H1 (cell line): ENCODE measurements at regions not wholly inside any gene's neighbourhood (a gene's known extent, or its start where the extent isn't known, plus 50 kb on each side); places are given as distances from the start of the nearest gene placed in this dataset.

Experiments used
- CTCF ChIA-PET: fragments of 300-600 bp; sonication (Branson Sonifier 250); formaldehyde crosslinking; loops from one replicate; lab custom pipeline; 2021; ENCODE audit not compliant: partially characterized antibody; lab: Charles Lee
- POLR2A ChIA-PET: fragments of 300-600 bp; sonication (Branson Sonifier 250); formaldehyde crosslinking; loops from one replicate; lab custom pipeline; 2021; ENCODE audit warnings: inconsistent platforms; ENCODE audit not compliant: partially characterized antibody; lab: Charles Lee
- DNase-seq, 2 experiments: peaks; one replicate each; pipeline versions ENCODE4 v3.0.0 to v3.0.0-alpha.2; 2010 to 2022; ENCODE audit warnings: low spot score in 2 of 2, low read depth in 1 of 2, mixed read lengths in 1 of 2
- FAIRE-seq: peaks from 2 replicates; lab custom pipeline; 2011; peaks lifted over from hg19 to GRCh38; lab: Jason Lieb, UNC
- H2AFZ ChIP-seq: 2 replicates; pipeline ENCODE4 v1.8.1; 2012; ENCODE audit warnings: low read length, inconsistent platforms
- H2AK5ac ChIP-seq: 2 replicates; pipeline ENCODE4 v1.6.1; 2013; ENCODE audit warnings: low read depth, low read length
- H2BK120ac ChIP-seq: replicated peaks from 2 replicates; pipeline ENCODE3; 2013; ENCODE audit warnings: low read depth, low read length, inconsistent platforms
- H2BK12ac ChIP-seq: 2 replicates; pipeline ENCODE4 v1.6.1; 2013; ENCODE audit warnings: low read depth, low read length
- H2BK15ac ChIP-seq: 2 replicates; pipeline ENCODE4 v1.6.1; 2013; ENCODE audit warnings: low read length
- H2BK20ac ChIP-seq: 2 replicates; pipeline ENCODE4 v1.6.1; 2013; ENCODE audit warnings: low read length
- H2BK5ac ChIP-seq: 2 replicates; pipeline ENCODE4 v1.6.1; 2013; ENCODE audit warnings: low read depth, low read length
- H3K14ac ChIP-seq: 2 replicates; pipeline ENCODE4 v1.6.1; 2013; ENCODE audit warnings: inconsistent platforms; ENCODE audit not compliant: insufficient read length
- H3K18ac ChIP-seq: 2 replicates; pipeline ENCODE4 v1.6.1; 2013; ENCODE audit warnings: low read length; ENCODE audit errors: extremely low read depth
- H3K23ac ChIP-seq: 2 replicates; pipeline ENCODE4 v1.6.1; 2013; ENCODE audit warnings: inconsistent platforms; ENCODE audit not compliant: insufficient read length
- H3K23me2 ChIP-seq: 2 replicates; pipeline ENCODE4 v1.6.1; 2013; ENCODE audit warnings: low read depth, low read length
- H3K27ac ChIP-seq: 2 replicates; pipeline ENCODE4 v1.6.1; 2011; ENCODE audit warnings: low read depth, low read length, inconsistent platforms
- H3K27me3 ChIP-seq, 4 experiments: replicated peaks in 1 of 4; 1 replicate in 1 of 4; 2 replicates in 3 of 4; pipeline versions ENCODE4 v1.6.1 to v1.8.1; 2011 to 2013; ENCODE audit warnings: low read length in 3 of 4, mild to moderate bottlenecking in 3 of 4, inconsistent platforms in 2 of 4, mixed read lengths in 2 of 4, moderate library complexity in 1 of 4; ENCODE audit not compliant: control insufficient read depth in 3 of 4, insufficient read depth in 3 of 4; ENCODE audit errors: extremely low read depth in 1 of 4
- H3K36me3 ChIP-seq, 4 experiments: 2 replicates each; pipeline versions ENCODE4 v1.6.1 to v1.8.1; 2011 to 2013; ENCODE audit warnings: mild to moderate bottlenecking in 4 of 4, low read length in 3 of 4, moderate library complexity in 2 of 4, control low read depth in 1 of 4, inconsistent platforms in 1 of 4; ENCODE audit not compliant: insufficient read depth in 4 of 4, control insufficient read depth in 2 of 4
- H3K4ac ChIP-seq: replicated peaks from 2 replicates; pipeline ENCODE3; 2013; ENCODE audit warnings: low read length, low read depth, mixed read lengths, inconsistent platforms; ENCODE audit not compliant: insufficient read length
- H3K4me1 ChIP-seq, 4 experiments: replicated peaks in 1 of 4; 1 replicate in 1 of 4; 2 replicates in 3 of 4; pipeline versions ENCODE4 v1.6.1 to v1.8.1; 2011 to 2013; ENCODE audit warnings: low read length in 3 of 4, inconsistent platforms in 2 of 4, mixed read lengths in 1 of 4; ENCODE audit not compliant: insufficient read depth in 4 of 4, control insufficient read depth in 3 of 4
- H3K4me2 ChIP-seq, 2 experiments: 2 replicates each; pipeline versions ENCODE4 v1.6.1 to v1.8.1; 2011 to 2013; ENCODE audit warnings: low read depth in 2 of 2, low read length in 2 of 2, control low read depth in 1 of 2, inconsistent platforms in 1 of 2, mild to moderate bottlenecking in 1 of 2; ENCODE audit not compliant: insufficient read depth in 1 of 2
- H3K4me3 ChIP-seq, 4 experiments: fragments of 200-600, 300-600 bp in 1 of 4; sonication (generic), shearing (Covaris generic), sonication (Bioruptor Twin) in 1 of 4; 2 replicates each; pipeline versions ENCODE4 v1.5.1 to v1.8.1; 2011 to 2016; ENCODE audit warnings: low read length in 4 of 4, low read depth in 3 of 4, control low read depth in 2 of 4, inconsistent platforms in 2 of 4, mild to moderate bottlenecking in 2 of 4, mixed read lengths in 1 of 4, moderate library complexity in 1 of 4; ENCODE audit not compliant: insufficient read depth in 2 of 4; ENCODE audit errors: extremely low read depth in 1 of 4
- H3K56ac ChIP-seq: replicated peaks from 2 replicates; pipeline ENCODE3; 2013; ENCODE audit warnings: low read depth, mild to moderate bottlenecking, mixed read lengths, low read length, inconsistent platforms; ENCODE audit not compliant: insufficient read length
- H3K79me1 ChIP-seq: 2 replicates; pipeline ENCODE4 v1.6.1; 2013; ENCODE audit warnings: low read depth, low read length, control low read depth
- H3K79me2 ChIP-seq, 2 experiments: 2 replicates each; pipeline versions ENCODE4 v1.6.1 to v1.8.1; 2012 to 2013; ENCODE audit warnings: low read length in 2 of 2, mild to moderate bottlenecking in 2 of 2, inconsistent platforms in 1 of 2; ENCODE audit not compliant: insufficient read depth in 2 of 2, control insufficient read depth in 1 of 2
- H3K9ac ChIP-seq, 4 experiments: replicated peaks in 1 of 4; 1 replicate in 1 of 4; 2 replicates in 3 of 4; pipeline versions ENCODE4 v1.6.1 to v1.8.1; 2011 to 2013; ENCODE audit warnings: low read depth in 3 of 4, low read length in 3 of 4, control low read depth in 2 of 4, mild to moderate bottlenecking in 2 of 4, moderate library complexity in 2 of 4, inconsistent platforms in 1 of 4; ENCODE audit errors: extremely low read depth in 1 of 4
- H3K9me3 ChIP-seq, 2 experiments: 2 replicates each; pipeline versions ENCODE4 v1.6.1 to v1.8.1; 2012 to 2013; ENCODE audit warnings: mild to moderate bottlenecking in 2 of 2, moderate library complexity in 2 of 2, control low read depth in 1 of 2, inconsistent platforms in 1 of 2, low read depth in 1 of 2, low read length in 1 of 2, mixed read lengths in 1 of 2; ENCODE audit not compliant: insufficient read depth in 2 of 2
- H4K20me1 ChIP-seq, 2 experiments: replicated peaks in 1 of 2; 2 replicates each; pipeline versions ENCODE3 to v1.8.1; 2011 to 2013; ENCODE audit warnings: inconsistent platforms in 2 of 2, low read length in 2 of 2, mild to moderate bottlenecking in 1 of 2; ENCODE audit not compliant: insufficient read depth in 2 of 2, control insufficient read depth in 1 of 2
- H4K5ac ChIP-seq: 2 replicates; pipeline ENCODE4 v1.6.1; 2013; ENCODE audit warnings: low read length, low read depth, mixed read lengths, inconsistent platforms; ENCODE audit not compliant: insufficient read length
- H4K8ac ChIP-seq: 2 replicates; pipeline ENCODE4 v1.8.0; 2013; ENCODE audit warnings: mild to moderate bottlenecking, moderate library complexity, low read length, inconsistent platforms; ENCODE audit not compliant: insufficient read depth; ENCODE audit errors: extremely low read depth
- H4K91ac ChIP-seq: replicated peaks from 2 replicates; pipeline ENCODE3; 2013; ENCODE audit warnings: low read length, mixed read lengths, inconsistent platforms; ENCODE audit not compliant: insufficient read length
- ASH2L ChIP-seq: fragments of 200-600, 300-600 bp; sonication (generic); IDR thresholded peaks from one replicate; pipeline ENCODE4 v1.7.1; 2017; ENCODE audit warnings: low read length
- ATF2 ChIP-seq: IDR thresholded peaks from 2 replicates; pipeline ENCODE4 v1.6.1; 2012; ENCODE audit warnings: low read length, inconsistent platforms
- ATF3 ChIP-seq: IDR thresholded peaks from 2 replicates; pipeline ENCODE4 v1.6.1; 2011; ENCODE audit warnings: low read depth, mild to moderate bottlenecking, low read length; ENCODE audit not compliant: insufficient read depth
- CBX8 ChIP-seq: fragments of 300-800, 300-1000 bp; sonication (generic); IDR thresholded peaks from 2 replicates; pipeline ENCODE4 v1.7.1; 2016; ENCODE audit warnings: low read depth, low read length, borderline replicate concordance
- EP300 ChIP-seq, 2 experiments: IDR thresholded peaks; 1 replicate in 1 of 2; 2 replicates in 1 of 2; pipeline ENCODE4 v1.6.1; 2011 to 2012; ENCODE audit warnings: low read depth in 2 of 2, low read length in 2 of 2, mild to moderate bottlenecking in 2 of 2, borderline replicate concordance in 1 of 2, inconsistent platforms in 1 of 2, moderate library complexity in 1 of 2
- KDM1A ChIP-seq: fragments of 200-600, 300-600 bp; sonication (generic); IDR thresholded peaks from 2 replicates; pipeline ENCODE4 v1.7.1; 2016; ENCODE audit warnings: mild to moderate bottlenecking, low read length, borderline replicate concordance
- NRF1 ChIP-seq: IDR thresholded peaks from 2 replicates; pipeline ENCODE4 v1.6.1; 2011; ENCODE audit warnings: mild to moderate bottlenecking, low read depth, low read length, improper control_type of control experiment
- SRF ChIP-seq: IDR thresholded peaks from 2 replicates; pipeline ENCODE4 v1.6.1; 2011; ENCODE audit warnings: mild to moderate bottlenecking, low read depth, low read length, moderate library complexity
- TAF1 ChIP-seq: IDR thresholded peaks from 2 replicates; pipeline ENCODE4 v1.6.1; 2011; ENCODE audit warnings: mild to moderate bottlenecking, low read depth, low read length
- TAF7 ChIP-seq: optimal IDR thresholded peaks from 2 replicates; pipeline ENCODE3; 2011; ENCODE audit warnings: low read depth, mild to moderate bottlenecking, inconsistent platforms, low read length, moderate library complexity, borderline replicate concordance
- WGBS, 2 experiments: shearing (Covaris generic) in 1 of 2; methylation state at CpG; one replicate each; pipeline versions ENCODE4 v1.1.6 to v1.1.7; 2013 to 2015; ENCODE audit warnings: low lambda C conversion rate in 2 of 2, mixed read lengths in 2 of 2, inconsistent platforms in 1 of 2, low coverage in 1 of 2, missing lambda C conversion rate in 1 of 2; ENCODE audit not compliant: insufficient replicate concordance in 2 of 2, insufficient coverage in 1 of 2, insufficient read length in 1 of 2; ENCODE audit errors: extremely low coverage in 1 of 2, missing lambda C conversion rate in 1 of 2; 5-methylcytosine and 5-hydroxymethylcytosine counted together

- no peak overlapping the region for H3K18ac ChIP-seq
- H2BK12ac ChIP-seq = no peak overlapping the region
- H3K23me2 ChIP-seq = no peaks in the 10 kb centered on the region
- no peaks in the 10 kb centered on the region for H3K9me3 ChIP-seq
- no peak overlapping the region for H2BK120ac ChIP-seq
- H4K91ac ChIP-seq = no peak overlapping the region
- no peak for DNase-seq
- ChIA-PET CTCF (interaction anchor here (0.6 to 1.3 kb wide), 2 partner anchors 10 to 241 kb away, joined by 3 read pairs; no protein-coding TSS in a partner anchor), POLR2A (no interaction called here)
- H3K23ac ChIP-seq = no peak overlapping the region
- no peak overlapping the region for H3K27ac ChIP-seq
- H3K79me1 ChIP-seq = no peaks in the 10 kb centered on the region
- H3K4me3 ChIP-seq = no peak overlapping the region
- 81% methylated on average over 3 of the region's 3 CpGs; no CpG with 5 or more reads in 1 of the 2 experiments for WGBS, 2 experiments
- no peak overlapping the region for H2BK15ac ChIP-seq
- no peak overlapping the region for H3K14ac ChIP-seq
- no peaks in the 10 kb centered on the region for H3K36me3 ChIP-seq
- H2AFZ ChIP-seq = no peak overlapping the region
- no peak overlapping the region for H2BK5ac ChIP-seq
- no peak overlapping the region for H2BK20ac ChIP-seq
- H4K8ac ChIP-seq = no peak overlapping the region
- no peak overlapping the region for H3K9ac ChIP-seq
- no peak overlapping the region for H3K56ac ChIP-seq
- no peaks in the 10 kb centered on the region for H3K79me2 ChIP-seq
- no peaks in the 10 kb centered on the region for H3K4me1 ChIP-seq
- no peaks in the 10 kb centered on the region for H3K27me3 ChIP-seq
- no peak overlapping the region for H4K5ac ChIP-seq
- no peak overlapping the region for H3K4me2 ChIP-seq
- no peaks in the 10 kb centered on the region for H4K20me1 ChIP-seq
- FAIRE-seq = no peak
- H3K4ac ChIP-seq = no peak overlapping the region
- H2AK5ac ChIP-seq = no peak overlapping the region
- TF ChIP-seq TAF1 (no peak), NRF1 (no peak), TAF7 (no peak), EP300 (IDR thresholded peaks at IDR 0.05; ENCODE audit: borderline replicate concordance in 1 of 2, low read depth in 2 of 2, low read length in 2 of 2) (no peak), ATF2 (no peak), SRF (no peak), ATF3 (no peak), ASH2L (no peak), KDM1A (no peak), CBX8 (no peak)
Observed at GRCh38 chr21:38899277-38899947, 93.7 kb downstream of the ETS2 start.
